OCI-LY7 (cell line): ENCODE measurements at regions not wholly inside any gene's neighbourhood (a gene's known extent, or its start where the extent isn't known, plus 50 kb on each side); places are given as distances from the start of the nearest gene placed in this dataset.

ENCODE experiments used
- BruUV-seq: library from RNA; stranded (reverse); fragments of 400-500 nt; replicated peaks from 2 replicates; lab custom pipeline; 2021; lab: Mats Ljungman, UMichigan
- CTCF ChIA-PET: fragments of 300-600 bp; sonication (Branson Sonifier 250); formaldehyde crosslinking; loops from one replicate; lab custom pipeline; 2022; ENCODE audit warnings: antibody characterized with exemption; ENCODE audit not compliant: unreplicated experiment; lab: Charles Lee
- POLR2A ChIA-PET: fragments of 300-600 bp; sonication (Branson Sonifier 250); formaldehyde crosslinking; loops from one replicate; lab custom pipeline; 2022; ENCODE audit warnings: antibody characterized with exemption; lab: Charles Lee
- DNase-seq: peaks from one replicate; pipeline ENCODE4 v3.0.0-alpha.2; 2015; ENCODE audit warnings: low spot score
- H2AFZ ChIP-seq: fragments of 200-600 bp; sonication (generic), shearing (Covaris generic); 2 replicates; pipeline ENCODE4 v1.6.1; 2014; ENCODE audit warnings: mild to moderate bottlenecking, antibody characterized with exemption, low read length, moderate library complexity
- H3K27ac ChIP-seq: fragments of 200-600 bp; sonication (generic); 2 replicates; pipeline ENCODE4 v1.5.1; 2014; ENCODE audit warnings: mixed run types, low read depth, mild to moderate bottlenecking, moderate library complexity, low read length, inconsistent platforms; ENCODE audit not compliant: poor library complexity, severe bottlenecking
- H3K36me3 ChIP-seq: fragments of 200-600 bp; sonication (generic); 2 replicates; pipeline ENCODE4 v1.6.1; 2014; ENCODE audit warnings: mild to moderate bottlenecking, antibody characterized with exemption, low read length, moderate library complexity, mixed read lengths; ENCODE audit not compliant: insufficient read depth
- H3K4me1 ChIP-seq: fragments of 200-600 bp; sonication (generic); 2 replicates; pipeline ENCODE4 v1.5.1; 2014; ENCODE audit warnings: mild to moderate bottlenecking, low read length; ENCODE audit not compliant: insufficient read depth, poor library complexity, severe bottlenecking
- H3K4me2 ChIP-seq: fragments of 200-600 bp; sonication (generic); 2 replicates; pipeline ENCODE4 v1.6.1; 2014; ENCODE audit warnings: mild to moderate bottlenecking, low read length
- H3K4me3 ChIP-seq: fragments of 200-600 bp; sonication (generic); 2 replicates; pipeline ENCODE4 v1.5.1; 2014; ENCODE audit warnings: mild to moderate bottlenecking, low read depth, low read length; ENCODE audit not compliant: poor library complexity, severe bottlenecking
- H3K79me2 ChIP-seq: fragments of 200-600 bp; sonication (generic); 2 replicates; pipeline ENCODE4 v1.6.1; 2016; ENCODE audit warnings: low read depth, mild to moderate bottlenecking, low read length, moderate library complexity, mixed read lengths; ENCODE audit not compliant: insufficient read depth
- H3K9me2 ChIP-seq: fragments of 200-600 bp; sonication (generic); 2 replicates; pipeline ENCODE4 v1.6.1; 2016; ENCODE audit warnings: mild to moderate bottlenecking, low read length, mixed read lengths; ENCODE audit not compliant: insufficient read depth
- H3K9me3 ChIP-seq: fragments of 200-600 bp; sonication (generic); 2 replicates; pipeline ENCODE4 v1.6.1; 2014; ENCODE audit warnings: mild to moderate bottlenecking, mixed run types, low read length, mixed read lengths
- H4K20me1 ChIP-seq: fragments of 200-600 bp; sonication (generic); 2 replicates; pipeline ENCODE4 v1.6.1; 2014; ENCODE audit warnings: mild to moderate bottlenecking, antibody characterized with exemption, low read length, moderate library complexity, mixed read lengths; ENCODE audit not compliant: insufficient read depth
- CTCF ChIP-seq: fragments of 200-600 bp; sonication (generic); conservative IDR thresholded peaks from 2 replicates; pipeline ENCODE4 v1.5.1; 2014; ENCODE audit warnings: mild to moderate bottlenecking, antibody characterized with exemption, low read length, moderate library complexity, mixed read lengths
- EZH2phosphoT487 ChIP-seq: fragments of 200-600 bp; sonication (generic); IDR thresholded peaks from 2 replicates; pipeline ENCODE4 v1.6.1; 2018; ENCODE audit warnings: low read depth, borderline replicate concordance, mild to moderate bottlenecking, mixed run types, antibody characterized with exemption, low read length, moderate library complexity, mixed read lengths
- intact Hi-C: fragments of 100-400 bp; cut with micrococcal nuclease; formaldehyde crosslinking; loops from one replicate; pipeline ENCODE4 v1.10.0; 2022; ENCODE audit not compliant: unreplicated experiment

DNA sequence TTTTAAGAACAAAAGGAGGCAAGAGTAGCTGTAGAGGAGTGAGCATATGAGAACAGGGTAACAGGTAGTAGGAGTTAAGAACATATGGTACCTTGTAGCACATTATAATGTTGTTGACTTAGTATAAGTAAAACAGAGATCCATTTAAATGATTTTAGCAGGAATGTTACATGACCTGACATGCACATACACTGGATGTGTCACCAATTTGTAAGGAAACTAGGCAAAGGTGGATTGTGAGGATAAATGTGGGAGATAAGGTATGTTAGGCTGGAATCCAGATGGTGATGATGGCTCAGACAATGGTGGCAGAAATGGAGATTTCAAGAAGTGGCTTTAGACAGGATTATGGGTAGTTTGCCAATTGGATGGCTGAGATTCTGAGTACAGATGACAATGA lies 443.1 kb upstream of the DAB2 start:
- H3K27ac ChIP-seq: no peak overlapping the region
- H3K4me2 ChIP-seq: no peak overlapping the region
- intact Hi-C loops: no loop called here
- ChIA-PET POLR2A (no interaction called here), CTCF (interaction anchor here (0.6 kb wide), 1 partner anchor 1122 kb away, joined by 5 read pairs; no protein-coding TSS in a partner anchor)
- TF ChIP-seq CTCF: no peak
- TF ChIP-seq EZH2phosphoT487: no peak
- H3K79me2 ChIP-seq: no peaks in the 10 kb centered on the region
- no peaks in the 10 kb centered on the region for H3K9me2 ChIP-seq
- no peak for DNase-seq
- H4K20me1 ChIP-seq: no peaks in the 10 kb centered on the region
- H3K4me3 ChIP-seq: no peak overlapping the region
- BruUV-seq: no TSS peak
- no peaks in the 10 kb centered on the region for H3K36me3 ChIP-seq
- no peaks in the 10 kb centered on the region for H3K9me3 ChIP-seq
- H3K4me1 ChIP-seq: no peaks in the 10 kb centered on the region
- no peak overlapping the region for H2AFZ ChIP-seq

DNA sequence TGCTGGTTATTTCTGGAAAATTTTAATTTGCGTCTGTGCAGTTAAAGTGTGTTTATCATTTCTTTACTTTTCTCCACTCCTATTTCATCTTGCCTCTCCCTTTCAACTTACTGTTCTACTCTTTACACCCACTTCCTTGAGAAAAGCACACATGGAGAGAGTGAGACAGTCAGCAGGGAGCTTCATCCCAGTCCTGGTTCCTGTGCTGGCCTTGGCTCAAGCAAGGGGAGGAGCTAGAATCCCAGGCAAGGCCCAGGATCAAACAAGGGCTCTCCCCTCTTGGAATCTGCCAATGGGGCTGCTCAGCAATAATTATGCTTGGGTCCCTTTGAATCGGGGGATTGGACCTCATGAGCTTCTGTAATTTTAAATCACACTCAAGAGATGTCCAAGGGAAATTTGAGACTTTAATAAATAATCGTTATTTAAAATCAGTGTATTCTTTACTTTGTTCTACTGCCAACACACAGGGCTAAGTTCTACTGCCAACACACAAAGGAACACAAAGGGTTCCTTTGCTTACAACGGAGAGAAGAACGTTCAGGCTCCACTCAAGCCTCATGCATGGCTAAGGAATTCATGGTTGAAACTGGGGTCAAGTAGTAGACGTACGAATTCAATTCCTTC lies 439.3 kb upstream of the DAB2 start:
- H2AFZ ChIP-seq: no peak overlapping the region
- no TSS peak for BruUV-seq

More for the DNA sequence above, 439.3 kb upstream of the DAB2 start:
- ChIA-PET POLR2A (interaction anchor here (0.5 kb wide), 1 partner anchor 19 kb away, joined by 3 read pairs; no protein-coding TSS in a partner anchor), CTCF (no interaction called here)
- Histone ChIP-seq H3K9me3 (no peaks in the 10 kb centered on the region), H3K4me1 (no peaks in the 10 kb centered on the region), H4K20me1 (no peaks in the 10 kb centered on the region), H3K4me2 (no peak overlapping the region), H3K36me3 (no peaks in the 10 kb centered on the region), H3K79me2 (no peaks in the 10 kb centered on the region), H3K9me2 (no peaks in the 10 kb centered on the region), H3K4me3 (no peak overlapping the region), H3K27ac (no peak overlapping the region)
- DNase-seq: no peak
- TF ChIP-seq CTCF: no peak
- no peak for TF ChIP-seq EZH2phosphoT487
- intact Hi-C loops: no loop called here
